Natural killer cell (primary cell): ENCODE measurements at regions not wholly inside any gene's neighbourhood (a gene's known extent, or its start where the extent isn't known, plus 50 kb on each side); places are given as distances from the start of the nearest gene placed in this dataset.
"Not testable (repeated sequence)": the region's sequence is repeated elsewhere in the genome, so short reads cannot be mapped to it uniquely, and the experiment has no call there.

ENCODE experiments used
- ATAC-seq, 3 donors: fragments of 150-1000 bp in 2 of 3; fragments of 200-7000 bp in 1 of 3; cut with Tn5 transposase; 1 replicate in 1 of 3; 2 replicates in 2 of 3; pipeline ENCODE4 v1.10.0; 2021; ENCODE audit warnings: mild to moderate bottlenecking in 2 of 3, moderate library complexity in 2 of 3
- DNase-seq, 2 donors: peaks; one replicate each; pipeline versions ENCODE4 v3.0.0 to v3.0.0-alpha.2; 2013 to 2021; ENCODE audit warnings: mixed read lengths in 1 of 2
- H3K27ac ChIP-seq: one replicate; pipeline ENCODE4 v1.5.1; 2013; ENCODE audit warnings: mild to moderate bottlenecking, low read length
- H3K27me3 ChIP-seq: one replicate; pipeline ENCODE4 v1.6.1; 2013; ENCODE audit warnings: low read length; ENCODE audit not compliant: control insufficient read depth, insufficient read depth
- H3K36me3 ChIP-seq: one replicate; pipeline ENCODE4 v1.6.1; 2013; ENCODE audit warnings: low read length; ENCODE audit not compliant: control insufficient read depth, insufficient read depth
- H3K4me1 ChIP-seq: one replicate; pipeline ENCODE4 v1.6.1; 2013; ENCODE audit warnings: low read length; ENCODE audit not compliant: control insufficient read depth, insufficient read depth
- H3K4me3 ChIP-seq: one replicate; pipeline ENCODE4 v1.5.1; 2013; ENCODE audit warnings: low read length
- H3K9me3 ChIP-seq: one replicate; pipeline ENCODE4 v1.6.1; 2013; ENCODE audit warnings: low read length; ENCODE audit not compliant: control insufficient read depth, insufficient read depth
- H3K27ac Mint-ChIP-seq, 2 donors: one replicate each; pipeline ENCODE4 v1.8.0; 2022; ENCODE audit warnings: mild to moderate bottlenecking in 2 of 2, mixed read lengths in 2 of 2, moderate library complexity in 1 of 2
- H3K27me3 Mint-ChIP-seq, 2 donors: one replicate each; pipeline ENCODE4 v1.8.0; 2022; ENCODE audit warnings: low read depth in 2 of 2, mixed read lengths in 2 of 2
- H3K36me3 Mint-ChIP-seq: one replicate; pipeline ENCODE4 v1.8.0; 2022; ENCODE audit warnings: mixed read lengths
- H3K4me1 Mint-ChIP-seq, 2 donors: one replicate each; pipeline ENCODE4 v1.8.0; 2022; ENCODE audit warnings: mixed read lengths in 2 of 2
- H3K4me3 Mint-ChIP-seq: one replicate; pipeline ENCODE4 v1.8.0; 2022; ENCODE audit warnings: mild to moderate bottlenecking, moderate library complexity, mixed read lengths
- H3K9me3 Mint-ChIP-seq, 2 donors: one replicate each; pipeline ENCODE4 v1.8.0; 2022; ENCODE audit warnings: mixed read lengths in 2 of 2
- WGBS: methylation state at CpG from one replicate; pipeline ENCODE4 v1.1.7; 2013; ENCODE audit warnings: missing lambda C conversion rate; ENCODE audit not compliant: insufficient coverage; 5-methylcytosine and 5-hydroxymethylcytosine counted together
- intact Hi-C: fragments of 100-400 bp; cut with micrococcal nuclease; formaldehyde crosslinking; loops from one replicate; pipeline ENCODE4 v1.14.2; 2022
- TF ChIP-seq, protein P1 (sequence below): fragments of 200-600 bp; IDR thresholded peaks from one replicate; pipeline ENCODE4 v1.8.0; 2022; ENCODE audit warnings: antibody characterized with exemption

DNA sequence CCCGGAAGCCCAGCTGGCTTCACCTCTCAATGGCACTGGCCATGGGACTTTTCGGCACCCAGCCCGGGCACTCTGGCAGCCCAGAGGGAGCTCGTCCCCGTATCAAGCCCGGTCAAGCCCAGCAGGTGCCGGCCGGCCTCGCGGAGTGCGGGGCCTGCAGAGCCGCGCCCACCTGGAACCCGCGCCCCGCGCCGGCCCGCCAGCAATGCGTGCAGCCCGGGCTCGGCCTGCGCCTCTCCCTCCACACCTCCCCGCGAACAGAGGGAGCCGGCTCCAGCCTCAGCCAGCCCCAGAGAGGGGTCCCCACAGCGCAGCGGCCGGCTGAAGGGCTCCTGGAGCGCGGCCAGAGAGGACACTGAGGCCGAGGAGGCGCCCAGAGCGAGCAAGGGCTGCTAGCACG is 133.6 kb upstream of the FRG1 start:
- Mint-ChIP-seq H3K9me3 (peaks cover 5 to 7% of the 10 kb centered on the region in 2 donors), H3K27me3 (peaks cover 0 to 5% of the 10 kb centered on the region in 2 donors), H3K27ac (no peak overlapping the region), H3K4me3 (no peak overlapping the region), H3K4me1 (no peaks in the 10 kb centered on the region), H3K36me3 (no peaks in the 10 kb centered on the region)
- H3K36me3 ChIP-seq, result no peaks in the 10 kb centered on the region
- H3K27ac ChIP-seq, result no peak overlapping the region
- no peaks in the 10 kb centered on the region for H3K9me3 ChIP-seq
- no peaks in the 10 kb centered on the region for H3K4me1 ChIP-seq
- ATAC-seq (no peak), DNase-seq (no peak)
- H3K4me3 ChIP-seq, result no peak overlapping the region
- intact Hi-C loops, result no loop called here
- WGBS, result 88% methylated on average over 33 of the region's 35 CpGs
- TF ChIP-seq, protein P1, sequence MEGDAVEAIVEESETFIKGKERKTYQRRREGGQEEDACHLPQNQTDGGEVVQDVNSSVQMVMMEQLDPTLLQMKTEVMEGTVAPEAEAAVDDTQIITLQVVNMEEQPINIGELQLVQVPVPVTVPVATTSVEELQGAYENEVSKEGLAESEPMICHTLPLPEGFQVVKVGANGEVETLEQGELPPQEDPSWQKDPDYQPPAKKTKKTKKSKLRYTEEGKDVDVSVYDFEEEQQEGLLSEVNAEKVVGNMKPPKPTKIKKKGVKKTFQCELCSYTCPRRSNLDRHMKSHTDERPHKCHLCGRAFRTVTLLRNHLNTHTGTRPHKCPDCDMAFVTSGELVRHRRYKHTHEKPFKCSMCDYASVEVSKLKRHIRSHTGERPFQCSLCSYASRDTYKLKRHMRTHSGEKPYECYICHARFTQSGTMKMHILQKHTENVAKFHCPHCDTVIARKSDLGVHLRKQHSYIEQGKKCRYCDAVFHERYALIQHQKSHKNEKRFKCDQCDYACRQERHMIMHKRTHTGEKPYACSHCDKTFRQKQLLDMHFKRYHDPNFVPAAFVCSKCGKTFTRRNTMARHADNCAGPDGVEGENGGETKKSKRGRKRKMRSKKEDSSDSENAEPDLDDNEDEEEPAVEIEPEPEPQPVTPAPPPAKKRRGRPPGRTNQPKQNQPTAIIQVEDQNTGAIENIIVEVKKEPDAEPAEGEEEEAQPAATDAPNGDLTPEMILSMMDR, result no peak
- H3K27me3 ChIP-seq, result no peaks in the 10 kb centered on the region

- H3K27ac Mint-ChIP-seq, result no peak overlapping the region
- H3K4me1 ChIP-seq, result no peaks in the 10 kb centered on the region
- H3K4me3 ChIP-seq, result no peak overlapping the region
- no peak overlapping the region for H3K27ac ChIP-seq
- DNase-seq (no peak), ATAC-seq (no peak)
- intact Hi-C loops, result no loop called here
- no peaks in the 10 kb centered on the region for H3K4me1 Mint-ChIP-seq
- peaks cover 9 to 10% of the 10 kb centered on the region in 2 donors for H3K9me3 Mint-ChIP-seq
- no peaks in the 10 kb centered on the region for H3K9me3 ChIP-seq
- no peaks in the 10 kb centered on the region for H3K36me3 ChIP-seq
- H3K27me3 ChIP-seq, result no peaks in the 10 kb centered on the region
- no peaks in the 10 kb centered on the region for H3K36me3 Mint-ChIP-seq
- peaks cover 0 to 5% of the 10 kb centered on the region in 2 donors for H3K27me3 Mint-ChIP-seq
- no peak overlapping the region for H3K4me3 Mint-ChIP-seq
- 94% methylated on average over 5 of the region's 5 CpGs for WGBS
- TF ChIP-seq, protein P1, result no peak
Measured at GRCh38 chr4:189809241-189809735, 131.4 kb upstream of the FRG1 start.

DNA sequence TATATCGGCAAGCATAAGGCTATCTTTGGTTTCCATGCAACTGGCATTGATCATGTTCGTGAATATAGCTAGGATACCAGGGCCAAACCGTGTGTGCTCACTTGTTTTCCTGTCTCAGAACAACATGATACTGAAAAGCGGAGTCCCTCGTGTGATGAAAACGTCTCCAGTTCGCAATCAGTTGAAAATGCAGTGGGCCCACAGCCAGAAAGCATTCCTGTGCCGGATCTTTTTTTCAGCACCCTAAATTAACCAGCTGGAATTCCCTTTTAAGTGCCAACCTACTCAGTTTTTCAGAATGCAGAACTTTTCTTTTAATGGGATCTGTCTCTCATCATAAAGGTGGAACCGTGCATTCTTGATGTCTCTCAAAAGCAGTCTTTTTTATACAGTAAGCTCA is 130.8 kb upstream of the FRG1 start:
- H3K36me3 Mint-ChIP-seq, result no peaks in the 10 kb centered on the region
- H3K27ac Mint-ChIP-seq, result no peak overlapping the region
- Histone ChIP-seq H3K36me3 (no peaks in the 10 kb centered on the region), H3K27ac (no peak overlapping the region), H3K27me3 (no peaks in the 10 kb centered on the region), H3K9me3 (no peaks in the 10 kb centered on the region), H3K4me1 (no peaks in the 10 kb centered on the region), H3K4me3 (no peak overlapping the region)
- peaks cover 0 to 5% of the 10 kb centered on the region in 2 donors for H3K27me3 Mint-ChIP-seq
- ATAC-seq (no peak), DNase-seq (no peak)
- WGBS, result 93% methylated on average over 9 of the region's 9 CpGs
- intact Hi-C loops, result no loop called here
- no peak overlapping the region for H3K4me3 Mint-ChIP-seq
- no peaks in the 10 kb centered on the region for H3K4me1 Mint-ChIP-seq
- H3K9me3 Mint-ChIP-seq, result peaks cover 9 to 10% of the 10 kb centered on the region in 2 donors
- TF ChIP-seq, protein P1, result no peak

GRCh38 chr4:189810318-189811181 is 130.1 kb upstream of the FRG1 start:
- ATAC-seq, H3K4me3 ChIP-seq, H3K27ac ChIP-seq, H3K27me3 Mint-ChIP-seq, H3K27ac Mint-ChIP-seq, H3K4me3 Mint-ChIP-seq, H3K36me3 ChIP-seq, DNase-seq, H3K27me3 ChIP-seq, intact Hi-C loops, H3K4me1 Mint-ChIP-seq, H3K36me3 Mint-ChIP-seq, H3K4me1 ChIP-seq, H3K9me3 Mint-ChIP-seq, H3K9me3 ChIP-seq: not testable (repeated sequence)
- 67% methylated on average over 54 of the region's 75 CpGs for WGBS
